ENCODE measurements at regions not wholly inside any gene's neighbourhood (a gene's known extent, or its start where the extent isn't known, plus 50 kb on each side); places are given as distances from the start of the nearest gene placed in this dataset.

DNA sequence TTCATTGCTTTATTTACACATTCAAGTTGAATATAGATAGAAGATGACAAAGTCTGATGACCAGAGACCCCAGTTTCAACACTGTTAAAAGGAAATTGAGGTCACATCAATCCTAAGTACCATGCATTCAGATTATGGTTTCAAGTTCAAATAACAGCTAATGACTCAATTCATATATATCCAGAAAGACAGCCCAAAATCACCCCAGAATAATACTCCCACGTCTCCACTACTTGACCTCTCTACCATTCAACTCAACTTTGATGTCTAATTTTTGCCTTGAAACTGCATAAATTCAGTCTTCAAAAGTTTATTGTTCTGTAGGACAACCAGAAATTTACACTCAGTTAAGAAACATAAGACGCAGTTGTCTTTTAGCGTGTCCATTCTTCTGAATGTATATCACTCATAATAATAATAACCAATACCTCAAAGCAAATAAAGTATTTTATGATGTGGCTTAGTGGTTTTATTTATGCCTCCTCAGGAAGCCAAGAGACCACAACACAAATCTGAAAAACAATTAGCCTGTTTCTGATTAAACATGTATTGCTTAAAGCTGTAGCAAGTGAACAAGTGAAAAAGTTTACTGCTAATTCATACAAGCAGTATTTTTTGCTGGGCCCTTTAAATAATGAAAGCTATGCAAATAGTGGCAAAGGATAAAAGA is 569.0 kb downstream of the LTN1 start:
- TF ChIP-seq POLR2A (IDR thresholded peaks at IDR 0.05) = no peak
- TF ChIP-seq, protein P1, sequence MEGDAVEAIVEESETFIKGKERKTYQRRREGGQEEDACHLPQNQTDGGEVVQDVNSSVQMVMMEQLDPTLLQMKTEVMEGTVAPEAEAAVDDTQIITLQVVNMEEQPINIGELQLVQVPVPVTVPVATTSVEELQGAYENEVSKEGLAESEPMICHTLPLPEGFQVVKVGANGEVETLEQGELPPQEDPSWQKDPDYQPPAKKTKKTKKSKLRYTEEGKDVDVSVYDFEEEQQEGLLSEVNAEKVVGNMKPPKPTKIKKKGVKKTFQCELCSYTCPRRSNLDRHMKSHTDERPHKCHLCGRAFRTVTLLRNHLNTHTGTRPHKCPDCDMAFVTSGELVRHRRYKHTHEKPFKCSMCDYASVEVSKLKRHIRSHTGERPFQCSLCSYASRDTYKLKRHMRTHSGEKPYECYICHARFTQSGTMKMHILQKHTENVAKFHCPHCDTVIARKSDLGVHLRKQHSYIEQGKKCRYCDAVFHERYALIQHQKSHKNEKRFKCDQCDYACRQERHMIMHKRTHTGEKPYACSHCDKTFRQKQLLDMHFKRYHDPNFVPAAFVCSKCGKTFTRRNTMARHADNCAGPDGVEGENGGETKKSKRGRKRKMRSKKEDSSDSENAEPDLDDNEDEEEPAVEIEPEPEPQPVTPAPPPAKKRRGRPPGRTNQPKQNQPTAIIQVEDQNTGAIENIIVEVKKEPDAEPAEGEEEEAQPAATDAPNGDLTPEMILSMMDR (IDR thresholded peaks at IDR 0.05) = no peak
